Pancreas (tissue), 10 donors: ENCODE measurements at regions not wholly inside any gene's neighbourhood (a gene's known extent, or its start where the extent isn't known, plus 50 kb on each side); places are given as distances from the start of the nearest gene placed in this dataset.

Source experiments
- ATAC-seq, 4 donors: fragments of 200-7000 bp; cut with Tn5 transposase; one replicate each; pipeline versions ENCODE4 v1.8.0 to v1.9.1; 2020; ENCODE audit warnings: mild to moderate bottlenecking in 4 of 4, moderate library complexity in 4 of 4
- DNase-seq, 6 donors: peaks; one replicate each; pipeline ENCODE4 v3.0.0-alpha.2; 2020
- FAIRE-seq: peaks from 2 replicates; lab custom pipeline; 2012; peaks lifted over from hg19 to GRCh38; lab: Jason Lieb, UNC
- H3K27ac ChIP-seq, 4 donors: fragments of 200-600 bp; sonication (generic); 1 replicate in 3 of 4; 2 replicates in 1 of 4; pipeline versions ENCODE4 v1.5.0 to v1.8.0; 2020
- H3K27me3 ChIP-seq, 4 donors: fragments of 200-600 bp; one replicate each; pipeline ENCODE4 v1.8.0; 2021
- H3K36me3 ChIP-seq, 3 donors: fragments of 200-600 bp; sonication (generic) in 1 of 3; one replicate each; pipeline versions ENCODE4 v1.5.0 to v1.8.0; 2020 to 2021
- H3K4me1 ChIP-seq, 3 donors: fragments of 200-600 bp; one replicate each; pipeline ENCODE4 v1.8.0; 2021
- H3K4me3 ChIP-seq, 4 donors: fragments of 200-600 bp; sonication (generic) in 2 of 4; one replicate each; pipeline versions ENCODE4 v1.5.0 to v1.8.0; 2020 to 2021
- H3K9me3 ChIP-seq, 4 donors: fragments of 200-600 bp; one replicate each; pipeline ENCODE4 v1.8.0; 2021
- WGBS, 2 donors: extraction: QIAGEN DNeasy Blood & Tissue Kit; methylation state at CpG; one replicate each; pipeline ENCODE4 v1.1.7; 2013; 5-methylcytosine and 5-hydroxymethylcytosine counted together
- intact Hi-C, 3 donors: fragments of 100-400 bp; cut with DNase I; formaldehyde crosslinking; loops; one replicate each; pipeline versions ENCODE4 v1.11.1 to v1.14.2; 2022
- TF ChIP-seq, protein P1 (sequence below), 4 donors: fragments of 200-600 bp; sonication (generic) in 3 of 4; IDR thresholded peaks; one replicate each; pipeline versions ENCODE4 v1.5.0 to v1.8.0; 2021; ENCODE audit warnings: antibody characterized with exemption in 4 of 4
- donor health status: healthy with polysubstance abuse.
- donor health status: DM: no; HTN: no; CAD: no; lungs with moderate emphysema.
- donor health status: DM: no; HTN: no; CAD: no.
- donor health status: control.
- donor health status: control.
- donor health status: Bipolar disorder and iron deficiency.
- donor health status: DM: yes; HTN: yes; CAD: no.
- donor health status: DM: no; HTN: no; CAD: no.
- donor health status: DM: no; HTN: no; CAD: no.
- donor health status: DM: yes; HTN: yes; CAD: no.

DNA sequence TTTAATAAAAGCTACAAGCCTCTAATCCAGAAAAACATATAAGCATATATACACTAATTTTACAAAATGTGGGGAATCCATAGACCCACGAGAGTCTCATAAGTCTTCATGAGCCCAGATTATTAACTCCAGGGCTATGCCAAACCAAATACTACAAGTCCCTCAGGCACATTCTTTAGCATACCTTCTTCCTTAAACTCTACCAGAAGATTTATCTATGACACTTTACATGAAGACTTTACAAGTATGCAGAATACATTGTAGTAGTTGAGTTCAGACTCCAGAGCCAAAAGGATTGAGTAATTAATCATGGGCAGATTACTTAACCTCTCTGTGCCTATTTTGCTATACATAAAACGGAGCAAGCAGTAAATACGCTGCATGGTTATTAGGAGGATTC is 793.7 kb upstream of the ADGRL2 start:
- FAIRE-seq = no peak
- DNase-seq = no peak
- WGBS, 2 donors = 72 to 85% methylated on average over 3 of the region's 3 CpGs
- Histone ChIP-seq H3K27me3 (no peaks in the 10 kb centered on the region), H3K4me3 (no peak overlapping the region), H3K27ac (no peak overlapping the region), H3K36me3 (no peaks in the 10 kb centered on the region), H3K4me1 (no peaks in the 10 kb centered on the region), H3K9me3 (no peaks in the 10 kb centered on the region)
- intact Hi-C loops = no loop called here
- no peak for ATAC-seq
- TF ChIP-seq, protein P1, sequence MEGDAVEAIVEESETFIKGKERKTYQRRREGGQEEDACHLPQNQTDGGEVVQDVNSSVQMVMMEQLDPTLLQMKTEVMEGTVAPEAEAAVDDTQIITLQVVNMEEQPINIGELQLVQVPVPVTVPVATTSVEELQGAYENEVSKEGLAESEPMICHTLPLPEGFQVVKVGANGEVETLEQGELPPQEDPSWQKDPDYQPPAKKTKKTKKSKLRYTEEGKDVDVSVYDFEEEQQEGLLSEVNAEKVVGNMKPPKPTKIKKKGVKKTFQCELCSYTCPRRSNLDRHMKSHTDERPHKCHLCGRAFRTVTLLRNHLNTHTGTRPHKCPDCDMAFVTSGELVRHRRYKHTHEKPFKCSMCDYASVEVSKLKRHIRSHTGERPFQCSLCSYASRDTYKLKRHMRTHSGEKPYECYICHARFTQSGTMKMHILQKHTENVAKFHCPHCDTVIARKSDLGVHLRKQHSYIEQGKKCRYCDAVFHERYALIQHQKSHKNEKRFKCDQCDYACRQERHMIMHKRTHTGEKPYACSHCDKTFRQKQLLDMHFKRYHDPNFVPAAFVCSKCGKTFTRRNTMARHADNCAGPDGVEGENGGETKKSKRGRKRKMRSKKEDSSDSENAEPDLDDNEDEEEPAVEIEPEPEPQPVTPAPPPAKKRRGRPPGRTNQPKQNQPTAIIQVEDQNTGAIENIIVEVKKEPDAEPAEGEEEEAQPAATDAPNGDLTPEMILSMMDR (IDR thresholded peaks at IDR 0.05) = no peak

DNA sequence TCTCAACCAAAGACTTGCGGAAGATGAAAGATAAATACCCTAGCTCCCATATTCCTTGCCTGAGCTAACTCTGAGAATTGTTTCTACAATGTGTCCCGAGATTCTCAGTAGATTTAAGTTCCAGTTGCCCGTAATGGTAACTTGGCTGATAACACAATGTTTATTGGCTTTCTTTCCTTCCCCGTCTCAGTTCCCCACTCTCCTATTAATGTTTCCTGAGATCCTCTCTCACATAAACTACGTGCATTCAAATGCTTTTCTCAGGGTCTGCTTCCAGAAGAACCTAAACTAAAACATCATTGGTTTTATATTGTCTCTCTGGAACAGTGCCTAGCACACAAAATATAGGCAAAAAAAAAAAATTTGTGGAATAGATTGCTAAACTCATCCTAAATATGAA is 794.2 kb upstream of the ADGRL2 start:
- ATAC-seq (no peak), DNase-seq (no peak), FAIRE-seq (no peak)
- Histone ChIP-seq H3K4me3 (no peak overlapping the region), H3K27me3 (no peaks in the 10 kb centered on the region), H3K9me3 (no peaks in the 10 kb centered on the region), H3K27ac (no peak overlapping the region), H3K36me3 (no peaks in the 10 kb centered on the region), H3K4me1 (no peaks in the 10 kb centered on the region)
- WGBS, 2 donors = 79 to 80% methylated on average over 5 of the region's 5 CpGs
- TF ChIP-seq, protein P1 (IDR thresholded peaks at IDR 0.05) = no peak
- intact Hi-C loops = no loop called here

DNA sequence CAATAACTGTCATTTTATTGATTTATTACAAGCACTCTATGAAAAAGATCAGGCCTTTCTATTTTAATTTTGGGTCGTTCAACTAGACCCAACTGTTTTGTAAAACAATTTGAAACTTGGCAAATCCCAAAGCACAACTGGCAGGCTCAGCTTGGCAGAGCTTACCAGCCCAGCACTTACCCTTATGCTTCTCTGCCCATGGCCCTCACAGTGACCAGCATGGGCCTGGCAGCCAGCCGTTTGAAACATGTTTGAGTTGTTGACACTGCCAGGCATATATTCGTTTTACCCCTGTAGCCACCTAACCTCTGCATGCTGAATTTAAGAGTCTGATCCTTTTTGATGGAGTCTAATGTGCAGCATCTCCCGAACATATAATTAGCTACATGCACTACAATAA is 796.7 kb upstream of the ADGRL2 start:
- FAIRE-seq (no peak), DNase-seq (no peak), ATAC-seq (no peak)
- Histone ChIP-seq H3K27ac (no peak overlapping the region), H3K9me3 (no peaks in the 10 kb centered on the region), H3K4me1 (no peaks in the 10 kb centered on the region), H3K4me3 (no peak overlapping the region), H3K27me3 (no peaks in the 10 kb centered on the region), H3K36me3 (no peaks in the 10 kb centered on the region)
- intact Hi-C loops = no loop called here
- TF ChIP-seq, protein P1 (IDR thresholded peaks at IDR 0.05) = no peak
- WGBS, 2 donors = 40 to 52% methylated on average over 4 of the region's 4 CpGs

DNA sequence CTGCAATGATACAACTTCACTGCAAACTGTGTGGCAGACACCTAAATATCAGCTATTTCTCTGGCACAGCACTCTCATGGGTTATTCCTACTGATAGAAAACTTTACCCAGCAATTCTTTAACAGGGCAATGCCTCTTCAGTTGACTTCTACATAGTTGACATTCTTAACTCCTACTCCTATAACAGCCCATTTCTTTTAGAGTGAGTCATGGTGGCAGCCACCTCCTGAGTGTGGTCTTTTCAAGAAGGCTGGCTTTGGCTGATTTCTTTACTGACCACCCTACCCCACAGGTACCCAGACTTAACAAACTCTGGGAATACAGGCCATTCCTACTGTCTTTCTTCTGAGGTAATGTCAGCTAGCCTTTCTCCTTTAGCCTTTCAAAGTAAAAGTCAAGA is 805.8 kb upstream of the ADGRL2 start:
- no peak overlapping the region for H3K27ac ChIP-seq
- ATAC-seq = no peak
- no peaks in the 10 kb centered on the region for H3K9me3 ChIP-seq
- no peak for FAIRE-seq
- no peak for DNase-seq
- no peak overlapping the region for H3K4me3 ChIP-seq
- H3K36me3 ChIP-seq = no peaks in the 10 kb centered on the region
- H3K27me3 ChIP-seq = no peaks in the 10 kb centered on the region
- intact Hi-C loops = no loop called here
- TF ChIP-seq, protein P1 (IDR thresholded peaks at IDR 0.05) = no peak
- H3K4me1 ChIP-seq = no peaks in the 10 kb centered on the region

DNA sequence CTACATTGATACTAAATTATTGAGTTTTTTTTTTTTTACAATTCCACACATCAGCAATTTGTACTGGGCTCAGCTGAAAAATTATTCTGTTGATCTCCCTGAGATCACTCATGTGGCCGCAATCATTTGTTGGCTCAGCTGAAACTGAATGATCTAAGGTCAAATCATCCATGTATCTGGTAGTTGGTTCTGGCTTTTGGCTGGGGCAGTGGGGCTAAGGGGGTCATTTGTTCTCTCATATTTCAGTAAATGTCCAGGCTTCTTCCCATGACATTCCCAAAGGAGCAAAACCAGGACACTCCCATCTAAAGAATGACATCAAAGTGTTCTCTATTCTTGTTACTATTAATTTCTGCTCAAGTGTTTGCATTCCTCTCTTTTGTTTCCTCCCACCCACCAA is 806.7 kb upstream of the ADGRL2 start:
- TF ChIP-seq, protein P1 (IDR thresholded peaks at IDR 0.05) = no peak
- Histone ChIP-seq H3K4me3 (no peak overlapping the region), H3K9me3 (no peaks in the 10 kb centered on the region), H3K27ac (no peak overlapping the region), H3K27me3 (no peaks in the 10 kb centered on the region), H3K36me3 (no peaks in the 10 kb centered on the region), H3K4me1 (no peaks in the 10 kb centered on the region)
- no peak for FAIRE-seq
- intact Hi-C loops = no loop called here
- no peak for ATAC-seq
- no peak for DNase-seq
- 68 to 96% methylated on average over 1 of the region's 1 CpG for WGBS, 2 donors
